ENCODE measurements at regions not wholly inside any gene's neighbourhood (a gene's known extent, or its start where the extent isn't known, plus 50 kb on each side); places are given as distances from the start of the nearest gene placed in this dataset.

DNA sequence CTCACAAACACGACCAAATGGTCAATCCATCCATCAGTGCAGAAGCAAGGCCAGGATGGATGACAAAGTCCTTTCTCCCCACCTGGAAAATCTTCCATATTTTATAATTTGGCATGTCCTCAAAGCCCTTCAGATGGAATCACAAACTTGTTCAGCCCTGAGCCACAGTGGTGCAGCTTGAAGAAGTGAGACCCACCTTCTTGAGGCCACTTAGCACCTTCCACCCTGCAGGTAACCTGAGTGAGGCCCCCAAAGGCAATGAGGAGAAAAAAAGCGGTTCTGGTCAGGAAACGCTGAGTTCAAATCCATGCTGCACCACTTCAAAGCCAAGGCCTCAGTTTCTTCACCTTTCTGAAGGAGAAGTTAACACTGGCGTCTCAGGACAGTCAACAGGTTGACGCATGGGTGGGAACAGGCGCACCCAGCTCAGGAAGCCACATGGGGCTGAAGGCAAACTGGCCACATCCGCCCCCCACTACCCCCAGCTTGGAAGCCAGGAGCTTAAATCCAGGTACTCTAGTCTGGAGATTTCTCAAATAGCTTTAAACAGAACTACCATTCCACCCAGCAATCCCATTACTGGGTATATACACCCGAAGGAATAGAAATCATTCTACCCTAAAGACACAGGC, 320.4 kb downstream of the BCL11B start:
- H3K36me3 Mint-ChIP-seq, result no peaks in the 10 kb centered on the region
- H3K27ac Mint-ChIP-seq, result no peak overlapping the region
- H3K27ac ChIP-seq (ENCODE audit: low read length), result no peak overlapping the region
- no peaks in the 10 kb centered on the region for H3K36me3 ChIP-seq (ENCODE audit: control insufficient read depth, insufficient read depth, low read length)
- WGBS (ENCODE audit: insufficient coverage), result 90% methylated on average over 8 of the region's 8 CpGs
- no peaks in the 10 kb centered on the region for H3K4me1 Mint-ChIP-seq
- no peaks in the 10 kb centered on the region for H3K4me1 ChIP-seq (ENCODE audit: control insufficient read depth, insufficient read depth, low read length)
- H3K27me3 ChIP-seq (ENCODE audit: control insufficient read depth, insufficient read depth, low read length), result no peaks in the 10 kb centered on the region
- peaks cover 0 to 7% of the 10 kb centered on the region in 2 donors for H3K27me3 Mint-ChIP-seq (ENCODE audit: low read depth in 2 of 2)
- TF ChIP-seq, protein P1, sequence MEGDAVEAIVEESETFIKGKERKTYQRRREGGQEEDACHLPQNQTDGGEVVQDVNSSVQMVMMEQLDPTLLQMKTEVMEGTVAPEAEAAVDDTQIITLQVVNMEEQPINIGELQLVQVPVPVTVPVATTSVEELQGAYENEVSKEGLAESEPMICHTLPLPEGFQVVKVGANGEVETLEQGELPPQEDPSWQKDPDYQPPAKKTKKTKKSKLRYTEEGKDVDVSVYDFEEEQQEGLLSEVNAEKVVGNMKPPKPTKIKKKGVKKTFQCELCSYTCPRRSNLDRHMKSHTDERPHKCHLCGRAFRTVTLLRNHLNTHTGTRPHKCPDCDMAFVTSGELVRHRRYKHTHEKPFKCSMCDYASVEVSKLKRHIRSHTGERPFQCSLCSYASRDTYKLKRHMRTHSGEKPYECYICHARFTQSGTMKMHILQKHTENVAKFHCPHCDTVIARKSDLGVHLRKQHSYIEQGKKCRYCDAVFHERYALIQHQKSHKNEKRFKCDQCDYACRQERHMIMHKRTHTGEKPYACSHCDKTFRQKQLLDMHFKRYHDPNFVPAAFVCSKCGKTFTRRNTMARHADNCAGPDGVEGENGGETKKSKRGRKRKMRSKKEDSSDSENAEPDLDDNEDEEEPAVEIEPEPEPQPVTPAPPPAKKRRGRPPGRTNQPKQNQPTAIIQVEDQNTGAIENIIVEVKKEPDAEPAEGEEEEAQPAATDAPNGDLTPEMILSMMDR (IDR thresholded peaks at IDR 0.05), result no peak
- intact Hi-C loops (cut with micrococcal nuclease), result no loop called here
- no peak overlapping the region for H3K4me3 ChIP-seq (ENCODE audit: low read length)
- no peak overlapping the region for H3K4me3 Mint-ChIP-seq
- no peak for ATAC-seq
- no peak for DNase-seq
- H3K9me3 ChIP-seq (ENCODE audit: control insufficient read depth, insufficient read depth, low read length), result no peaks in the 10 kb centered on the region
- H3K9me3 Mint-ChIP-seq, result no peaks in the 10 kb centered on the region

DNA sequence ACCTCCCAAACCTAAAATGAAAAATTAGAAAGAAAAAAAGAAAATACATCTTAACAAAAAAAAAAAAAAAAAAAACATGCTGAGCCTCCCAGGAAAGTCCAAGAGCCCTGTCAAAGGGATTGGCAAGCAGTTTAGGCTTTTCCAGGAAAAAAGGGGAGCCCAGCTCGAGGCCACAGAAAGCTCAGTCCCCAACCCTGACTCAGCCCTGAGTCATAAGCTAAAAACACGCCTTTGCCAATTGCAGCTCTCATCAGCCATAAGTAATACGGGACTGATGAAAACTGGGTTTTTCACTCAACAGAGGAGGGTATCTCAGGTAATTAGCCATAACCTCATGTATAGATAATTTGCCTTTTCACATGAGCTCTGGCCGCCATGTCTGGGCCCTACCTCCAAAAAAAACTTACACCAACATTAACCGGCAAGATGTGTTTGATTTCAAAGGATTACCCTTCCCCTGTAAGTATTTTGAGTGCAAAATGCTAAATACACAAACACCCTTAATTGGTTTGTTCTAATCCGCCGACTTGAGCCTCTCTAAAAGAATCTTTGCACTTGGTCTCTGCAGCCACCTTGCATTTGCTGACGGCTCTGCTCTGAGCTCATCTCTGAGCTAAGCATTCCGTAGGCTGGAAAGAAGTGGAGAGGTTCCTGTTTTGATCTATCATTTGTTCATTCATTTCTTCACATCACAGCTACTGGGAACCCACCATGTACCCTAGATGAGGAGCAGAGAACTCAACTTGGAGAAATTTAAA, 319.2 kb downstream of the BCL11B start:
- no peaks in the 10 kb centered on the region for H3K4me1 Mint-ChIP-seq
- TF ChIP-seq, protein P1 (IDR thresholded peaks at IDR 0.05), result no peak
- no peak overlapping the region for H3K27ac Mint-ChIP-seq
- ATAC-seq (no peak), DNase-seq (no peak)
- intact Hi-C loops (cut with micrococcal nuclease), result no loop called here
- no peaks in the 10 kb centered on the region for H3K9me3 Mint-ChIP-seq
- Histone ChIP-seq H3K27ac (ENCODE audit: low read length) (no peak overlapping the region), H3K4me3 (ENCODE audit: low read length) (no peak overlapping the region), H3K9me3 (ENCODE audit: control insufficient read depth, insufficient read depth, low read length) (no peaks in the 10 kb centered on the region), H3K27me3 (ENCODE audit: control insufficient read depth, insufficient read depth, low read length) (no peaks in the 10 kb centered on the region), H3K36me3 (ENCODE audit: control insufficient read depth, insufficient read depth, low read length) (no peaks in the 10 kb centered on the region), H3K4me1 (ENCODE audit: control insufficient read depth, insufficient read depth, low read length) (no peaks in the 10 kb centered on the region)
- no peaks in the 10 kb centered on the region for H3K36me3 Mint-ChIP-seq
- no peak overlapping the region for H3K4me3 Mint-ChIP-seq
- H3K27me3 Mint-ChIP-seq (ENCODE audit: low read depth in 2 of 2), result no peaks in the 10 kb centered on the region
- WGBS (ENCODE audit: insufficient coverage), result 84% methylated on average over 7 of the region's 9 CpGs

DNA sequence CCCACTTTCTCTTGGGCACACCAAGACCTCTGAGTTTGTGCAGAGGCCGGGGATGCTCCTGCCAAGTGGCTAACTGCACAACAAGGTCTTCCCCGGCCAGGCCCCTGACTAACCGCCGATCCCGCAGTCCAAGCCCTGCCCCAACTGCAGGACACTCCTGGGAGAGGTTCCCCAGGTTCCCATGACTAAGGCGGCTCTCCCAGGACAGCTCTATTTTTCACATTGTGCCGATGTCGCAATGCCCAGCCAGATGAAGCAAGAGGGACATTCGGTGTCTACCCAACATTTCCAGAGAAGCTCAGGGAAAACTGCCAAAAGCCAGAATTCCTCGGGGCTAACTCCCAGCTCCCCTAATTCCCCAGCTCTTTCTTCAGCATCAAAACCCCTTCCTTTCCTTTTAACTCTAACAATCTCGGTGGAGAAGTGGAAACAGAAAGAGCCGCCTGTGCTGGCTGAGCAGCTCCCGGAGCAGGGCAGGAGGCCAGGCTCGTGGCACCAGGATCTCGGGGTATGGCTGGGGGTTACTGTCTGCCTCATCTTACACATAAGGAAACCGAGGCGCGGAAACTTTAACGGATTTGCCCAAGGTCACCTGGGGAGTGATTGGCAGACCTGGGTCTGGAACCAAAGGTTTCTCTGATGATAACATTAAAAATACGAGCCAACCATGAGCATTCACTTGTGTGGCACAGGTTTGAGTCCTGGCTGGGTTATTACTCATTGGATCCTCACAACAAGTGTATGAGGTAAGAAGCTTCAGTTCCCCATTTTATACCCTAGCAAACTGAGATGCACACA, 318.2 kb downstream of the BCL11B start:
- Histone ChIP-seq H3K27ac (ENCODE audit: low read length) (no peak overlapping the region), H3K36me3 (ENCODE audit: control insufficient read depth, insufficient read depth, low read length) (no peaks in the 10 kb centered on the region), H3K4me3 (ENCODE audit: low read length) (no peak overlapping the region), H3K27me3 (ENCODE audit: control insufficient read depth, insufficient read depth, low read length) (no peaks in the 10 kb centered on the region), H3K4me1 (ENCODE audit: control insufficient read depth, insufficient read depth, low read length) (no peaks in the 10 kb centered on the region), H3K9me3 (ENCODE audit: control insufficient read depth, insufficient read depth, low read length) (no peaks in the 10 kb centered on the region)
- H3K9me3 Mint-ChIP-seq, result no peaks in the 10 kb centered on the region
- DNase-seq (no peak), ATAC-seq (no peak)
- intact Hi-C loops (cut with micrococcal nuclease), result no loop called here
- no peak overlapping the region for H3K4me3 Mint-ChIP-seq
- 89% methylated on average over 20 of the region's 20 CpGs for WGBS (ENCODE audit: insufficient coverage)
- H3K4me1 Mint-ChIP-seq, result no peaks in the 10 kb centered on the region
- no peaks in the 10 kb centered on the region for H3K27me3 Mint-ChIP-seq (ENCODE audit: low read depth in 2 of 2)
- H3K27ac Mint-ChIP-seq, result no peak overlapping the region
- TF ChIP-seq, protein P1 (IDR thresholded peaks at IDR 0.05), result no peak
- H3K36me3 Mint-ChIP-seq, result no peaks in the 10 kb centered on the region
